HCT116 (cell line): ENCODE measurements at regions not wholly inside any gene's neighbourhood (a gene's known extent, or its start where the extent isn't known, plus 50 kb on each side); places are given as distances from the start of the nearest gene placed in this dataset.

ENCODE experiments used
- CTCF ChIP-seq, 3 experiments: fragments of 200-600 bp in 1 of 3; sonication (generic) in 1 of 3; IDR thresholded peaks in 2 of 3; conservative IDR thresholded peaks in 1 of 3; 2 replicates each; pipeline ENCODE4 v1.5.1; 2012 to 2017; ENCODE audit warnings: low read depth in 2 of 3, low read length in 2 of 3, antibody characterized with exemption in 1 of 3, borderline replicate concordance in 1 of 3, control low read depth in 1 of 3, mild to moderate bottlenecking in 1 of 3, mixed read lengths in 1 of 3, mixed run types in 1 of 3, moderate library complexity in 1 of 3; ENCODE audit not compliant: insufficient read depth in 1 of 3
- EGR1 ChIP-seq: IDR thresholded peaks from 2 replicates; pipeline ENCODE4 v1.6.1; 2012; ENCODE audit warnings: low read depth
- EZH2 ChIP-seq: fragments of 200-600 bp; sonication (generic); IDR thresholded peaks from 2 replicates; pipeline ENCODE4 v1.6.1; 2017; ENCODE audit warnings: antibody characterized with exemption, mixed run types
- JUND ChIP-seq: IDR thresholded peaks from 2 replicates; pipeline ENCODE4 v1.6.1; 2012
- MAX ChIP-seq: IDR thresholded peaks from 2 replicates; pipeline ENCODE4 v1.6.1; 2012
- POLR2A ChIP-seq: IDR thresholded peaks from 2 replicates; pipeline ENCODE4 v1.7.0; 2011; ENCODE audit warnings: borderline replicate concordance; ENCODE audit not compliant: insufficient read depth, insufficient read length; ENCODE audit errors: extremely low read depth
- POLR2AphosphoS5 ChIP-seq: IDR thresholded peaks from 2 replicates; pipeline ENCODE4 v1.6.1; 2011; ENCODE audit warnings: mild to moderate bottlenecking, low read depth, low read length, moderate library complexity
- REST ChIP-seq: IDR thresholded peaks from 2 replicates; pipeline ENCODE4 v1.6.1; 2012; ENCODE audit warnings: low read depth
- SIN3A ChIP-seq: IDR thresholded peaks from 2 replicates; pipeline ENCODE4 v1.6.1; 2012; ENCODE audit warnings: low read depth
- TCF7L2 ChIP-seq: IDR thresholded peaks from 2 replicates; pipeline ENCODE4 v1.7.0; 2011; ENCODE audit warnings: borderline replicate concordance, inconsistent platforms; ENCODE audit not compliant: insufficient read depth, insufficient read length; ENCODE audit errors: extremely low read depth
- ZFX ChIP-seq: fragments of 450-650 bp; IDR thresholded peaks from 2 replicates; pipeline ENCODE4 v1.6.1; 2017

GRCh38 chr10:65017523-65017922 lies 1496.3 kb downstream of the REEP3 start:
- TF ChIP-seq POLR2A (no peak), CTCF (IDR thresholded peaks at IDR 0.05 in 2 of 3, conservative IDR thresholded peaks at IDR 0.05 in 1 of 3; ENCODE audit: borderline replicate concordance in 1 of 3, insufficient read depth in 1 of 3, low read depth in 2 of 3, low read length in 2 of 3) (no peak), SIN3A (no peak), POLR2AphosphoS5 (no peak), TCF7L2 (no peak), REST (no peak), JUND (no peak), MAX (no peak), EZH2 (no peak), ZFX (no peak), EGR1 (no peak)
